H9 (cell line): ENCODE measurements at regions not wholly inside any gene's neighbourhood (a gene's known extent, or its start where the extent isn't known, plus 50 kb on each side); places are given as distances from the start of the nearest gene placed in this dataset.

Experiments
- DNase-seq: peaks from one replicate; pipeline ENCODE4 v3.0.0-alpha.2; 2017
- H2AFZ ChIP-seq: one replicate; pipeline ENCODE4 v1.6.1; 2013; ENCODE audit warnings: mild to moderate bottlenecking, low read length, control low read depth, moderate library complexity
- H2AK5ac ChIP-seq: 2 replicates; pipeline ENCODE4 v1.6.1; 2013; ENCODE audit warnings: low read length, control low read depth, mixed read lengths; ENCODE audit not compliant: insufficient read length
- H2BK120ac ChIP-seq: one replicate; pipeline ENCODE4 v1.6.1; 2013; ENCODE audit warnings: low read depth, mild to moderate bottlenecking, low read length, control low read depth, inconsistent platforms; ENCODE audit not compliant: poor library complexity, severe bottlenecking
- H2BK12ac ChIP-seq: 2 replicates; pipeline ENCODE4 v1.6.1; 2013; ENCODE audit warnings: low read length, control low read depth, mixed read lengths, low read depth; ENCODE audit not compliant: insufficient read length
- H2BK15ac ChIP-seq: 2 replicates; pipeline ENCODE4 v1.6.1; 2013; ENCODE audit warnings: low read depth, low read length, control low read depth
- H2BK20ac ChIP-seq: one replicate; pipeline ENCODE4 v1.6.1; 2013; ENCODE audit warnings: low read depth, mild to moderate bottlenecking, low read length, control low read depth, inconsistent platforms; ENCODE audit not compliant: poor library complexity, severe bottlenecking
- H2BK5ac ChIP-seq: 2 replicates; pipeline ENCODE4 v1.6.1; 2013; ENCODE audit warnings: low read length, control low read depth, mixed read lengths; ENCODE audit not compliant: insufficient read length
- H3K14ac ChIP-seq: 2 replicates; pipeline ENCODE4 v1.6.1; 2013; ENCODE audit warnings: low read length, control low read depth; ENCODE audit not compliant: insufficient read depth
- H3K18ac ChIP-seq: 2 replicates; pipeline ENCODE4 v1.6.1; 2013; ENCODE audit warnings: low read depth, mild to moderate bottlenecking, mixed read lengths, low read length, control low read depth; ENCODE audit not compliant: insufficient read length
- H3K23ac ChIP-seq: 2 replicates; pipeline ENCODE4 v1.6.1; 2013; ENCODE audit warnings: low read length, control low read depth, mixed read lengths, low read depth; ENCODE audit not compliant: insufficient read length
- H3K23me2 ChIP-seq: 2 replicates; pipeline ENCODE4 v1.6.1; 2013; ENCODE audit warnings: low read depth, mild to moderate bottlenecking, mixed read lengths, low read length, control low read depth; ENCODE audit not compliant: insufficient read length, poor library complexity, severe bottlenecking
- H3K27ac ChIP-seq: 2 replicates; pipeline ENCODE4 v1.5.1; 2013; ENCODE audit warnings: low read length, control low read depth, mixed read lengths, low read depth; ENCODE audit not compliant: insufficient read length
- H3K27me3 ChIP-seq: 2 replicates; pipeline ENCODE4 v1.6.1; 2013; ENCODE audit warnings: low read length, control low read depth, inconsistent platforms; ENCODE audit not compliant: insufficient read depth
- H3K4ac ChIP-seq: 2 replicates; pipeline ENCODE4 v1.6.1; 2013; ENCODE audit warnings: low read depth, mild to moderate bottlenecking, control low read depth, inconsistent platforms, low read length, moderate library complexity
- H3K4me1 ChIP-seq: 2 replicates; pipeline ENCODE4 v1.6.1; 2013; ENCODE audit warnings: low read length, control low read depth, inconsistent platforms; ENCODE audit not compliant: insufficient read depth
- H3K4me2 ChIP-seq: 2 replicates; pipeline ENCODE4 v1.6.1; 2013; ENCODE audit warnings: low read length, control low read depth, mixed read lengths; ENCODE audit not compliant: insufficient read length, insufficient read depth
- H3K56ac ChIP-seq: 2 replicates; pipeline ENCODE4 v1.6.1; 2013; ENCODE audit warnings: low read depth, mild to moderate bottlenecking, mixed read lengths, low read length, control low read depth; ENCODE audit not compliant: insufficient read length
- H3K79me1 ChIP-seq: 2 replicates; pipeline ENCODE4 v1.6.1; 2013; ENCODE audit warnings: low read depth, mild to moderate bottlenecking, moderate library complexity, low read length, control low read depth, inconsistent platforms; ENCODE audit not compliant: insufficient read depth, poor library complexity, severe bottlenecking
- H3K79me2 ChIP-seq: 2 replicates; pipeline ENCODE4 v1.6.1; 2013; ENCODE audit warnings: low read length, control low read depth, inconsistent platforms; ENCODE audit not compliant: insufficient read depth
- H3K9ac ChIP-seq: 2 replicates; pipeline ENCODE4 v1.6.1; 2013; ENCODE audit warnings: low read length, control low read depth, mixed read lengths; ENCODE audit not compliant: insufficient read length; ENCODE audit errors: extremely low read depth
- H3K9me3 ChIP-seq: one replicate; pipeline ENCODE4 v1.6.1; 2013; ENCODE audit warnings: low read depth, low read length, inconsistent platforms; ENCODE audit not compliant: control insufficient read depth
- H3T11ph ChIP-seq: one replicate; pipeline ENCODE4 v1.6.1; 2013; ENCODE audit warnings: mild to moderate bottlenecking, low read length, control low read depth, inconsistent platforms
- H4K20me1 ChIP-seq: one replicate; pipeline ENCODE4 v1.6.1; 2013; ENCODE audit not compliant: control insufficient read depth, insufficient read length, insufficient read depth
- H4K5ac ChIP-seq: 2 replicates; pipeline ENCODE4 v1.6.1; 2013; ENCODE audit warnings: low read depth, mild to moderate bottlenecking, mixed read lengths, low read length, control low read depth; ENCODE audit not compliant: insufficient read length
- H4K8ac ChIP-seq: replicated peaks from 2 replicates; pipeline ENCODE4 v1.6.1; 2013; ENCODE audit warnings: low read length, control low read depth, mixed read lengths, low read depth; ENCODE audit not compliant: insufficient read length
- H4K91ac ChIP-seq: 2 replicates; pipeline ENCODE4 v1.6.1; 2013; ENCODE audit warnings: low read depth, mild to moderate bottlenecking, moderate library complexity, mixed read lengths, low read length, control low read depth; ENCODE audit not compliant: insufficient read length
- H3K27ac Mint-ChIP-seq, 3 experiments: 2 replicates in 2 of 3; 3 replicates in 1 of 3; pipeline ENCODE4 v1.8.0; 2020 to 2021; ENCODE audit warnings: mixed read lengths in 3 of 3, mild to moderate bottlenecking in 1 of 3, moderate library complexity in 1 of 3
- H3K27me3 Mint-ChIP-seq: 2 replicates; pipeline ENCODE4 v1.8.0; 2021; ENCODE audit warnings: low read depth, mild to moderate bottlenecking, moderate library complexity, mixed read lengths
- H3K36me3 Mint-ChIP-seq, 3 experiments: 2 replicates in 2 of 3; 3 replicates in 1 of 3; pipeline ENCODE4 v1.8.0; 2020 to 2021; ENCODE audit warnings: low read depth in 3 of 3, mixed read lengths in 3 of 3; ENCODE audit not compliant: insufficient read depth in 1 of 3
- H3K4me1 Mint-ChIP-seq, 2 experiments: 2 replicates each; pipeline ENCODE4 v1.8.0; 2020; ENCODE audit warnings: mixed read lengths in 2 of 2
- H3K4me3 Mint-ChIP-seq, 2 experiments: 2 replicates in 1 of 2; 3 replicates in 1 of 2; pipeline ENCODE4 v1.8.0; 2020 to 2021; ENCODE audit warnings: mild to moderate bottlenecking in 2 of 2, mixed read lengths in 2 of 2, moderate library complexity in 1 of 2
- H3K9me3 Mint-ChIP-seq, 2 experiments: 2 replicates in 1 of 2; 3 replicates in 1 of 2; pipeline ENCODE4 v1.8.0; 2020; ENCODE audit warnings: mild to moderate bottlenecking in 2 of 2, mixed read lengths in 2 of 2, moderate library complexity in 1 of 2
- WGBS: extraction: QIAGEN DNeasy Blood & Tissue Kit; methylation state at CpG from one replicate; pipeline ENCODE4 v1.1.7; 2013; ENCODE audit warnings: missing lambda C conversion rate, low lambda C conversion rate, mixed read lengths; ENCODE audit not compliant: insufficient read length; ENCODE audit errors: extremely low coverage; 5-methylcytosine and 5-hydroxymethylcytosine counted together
- TF ChIP-seq, protein P1 (sequence below): fragments of 200-600 bp; sonication (generic); conservative IDR thresholded peaks from 3 replicates; pipeline ENCODE4 v1.8.0; 2021; ENCODE audit warnings: antibody characterized with exemption, mild to moderate bottlenecking

DNA sequence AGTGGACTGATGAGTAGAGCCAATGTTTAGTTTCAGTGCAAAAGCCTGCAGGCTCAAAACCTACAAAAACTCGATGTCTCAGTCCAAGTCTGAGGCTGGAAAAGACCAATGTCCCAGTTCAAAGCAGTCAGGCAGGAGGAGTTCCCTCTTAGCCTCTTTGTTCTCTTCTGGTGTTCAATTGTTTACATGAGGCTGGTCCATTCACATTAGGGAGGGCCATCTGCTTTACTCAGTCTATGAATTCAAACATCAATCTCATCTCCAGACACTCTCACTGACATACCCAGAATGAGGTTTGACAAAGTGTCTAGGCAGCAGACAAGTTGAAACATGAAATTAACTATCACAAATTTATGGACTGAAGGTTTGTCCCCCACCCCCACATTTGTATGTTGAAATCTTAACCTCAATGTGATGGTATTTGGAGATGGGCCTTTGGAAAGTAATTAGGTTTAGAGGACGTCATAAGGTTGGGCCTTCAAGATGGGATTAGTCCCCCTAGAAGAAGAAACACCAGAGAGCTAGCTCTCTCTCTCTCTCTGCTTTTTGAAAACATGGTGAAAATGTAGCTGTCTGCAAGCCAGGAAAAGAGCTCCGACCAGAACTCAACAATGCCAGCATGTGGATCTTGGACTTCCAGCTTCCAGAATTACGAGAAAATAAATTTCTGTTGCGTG is 438.5 kb upstream of the RGMA start:
- Mint-ChIP-seq H3K4me3 (no peak overlapping the region), H3K27me3 (peaks cover 5% of the 10 kb centered on the region), H3K36me3 (no peaks in the 10 kb centered on the region), H3K27ac (no peak overlapping the region), H3K4me1 (peaks cover 8 to 15% of the 10 kb centered on the region in 2 experiments), H3K9me3 (no peaks in the 10 kb centered on the region)
- no peak overlapping the region for H4K91ac ChIP-seq
- no peaks in the 10 kb centered on the region for H4K20me1 ChIP-seq
- H3K27ac ChIP-seq: no peak overlapping the region
- TF ChIP-seq, protein P1, sequence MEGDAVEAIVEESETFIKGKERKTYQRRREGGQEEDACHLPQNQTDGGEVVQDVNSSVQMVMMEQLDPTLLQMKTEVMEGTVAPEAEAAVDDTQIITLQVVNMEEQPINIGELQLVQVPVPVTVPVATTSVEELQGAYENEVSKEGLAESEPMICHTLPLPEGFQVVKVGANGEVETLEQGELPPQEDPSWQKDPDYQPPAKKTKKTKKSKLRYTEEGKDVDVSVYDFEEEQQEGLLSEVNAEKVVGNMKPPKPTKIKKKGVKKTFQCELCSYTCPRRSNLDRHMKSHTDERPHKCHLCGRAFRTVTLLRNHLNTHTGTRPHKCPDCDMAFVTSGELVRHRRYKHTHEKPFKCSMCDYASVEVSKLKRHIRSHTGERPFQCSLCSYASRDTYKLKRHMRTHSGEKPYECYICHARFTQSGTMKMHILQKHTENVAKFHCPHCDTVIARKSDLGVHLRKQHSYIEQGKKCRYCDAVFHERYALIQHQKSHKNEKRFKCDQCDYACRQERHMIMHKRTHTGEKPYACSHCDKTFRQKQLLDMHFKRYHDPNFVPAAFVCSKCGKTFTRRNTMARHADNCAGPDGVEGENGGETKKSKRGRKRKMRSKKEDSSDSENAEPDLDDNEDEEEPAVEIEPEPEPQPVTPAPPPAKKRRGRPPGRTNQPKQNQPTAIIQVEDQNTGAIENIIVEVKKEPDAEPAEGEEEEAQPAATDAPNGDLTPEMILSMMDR: no peak
- no peak overlapping the region for H3K56ac ChIP-seq
- H3K9me3 ChIP-seq: no peaks in the 10 kb centered on the region
- H3K23ac ChIP-seq: no peak overlapping the region
- no peak overlapping the region for H2BK120ac ChIP-seq
- no peak overlapping the region for H2BK20ac ChIP-seq
- H4K5ac ChIP-seq: no peak overlapping the region
- no peak overlapping the region for H3K4ac ChIP-seq
- H3K79me2 ChIP-seq: no peaks in the 10 kb centered on the region
- H3K4me1 ChIP-seq: peaks cover 3% of the 10 kb centered on the region; the same call in 1 of the 2 replicates
- no peak overlapping the region for H2AK5ac ChIP-seq
- H2AFZ ChIP-seq: no peak overlapping the region
- no peak overlapping the region for H2BK15ac ChIP-seq
- no peak overlapping the region for H2BK12ac ChIP-seq
- no CpG with 5 or more reads among the region's 5 CpGs for WGBS
- no peak overlapping the region for H3K9ac ChIP-seq
- no peaks in the 10 kb centered on the region for H3K27me3 ChIP-seq
- H2BK5ac ChIP-seq: no peak overlapping the region
- H3K23me2 ChIP-seq: no peaks in the 10 kb centered on the region
- H4K8ac ChIP-seq: no peak overlapping the region
- H3T11ph ChIP-seq: no peak overlapping the region
- no peak overlapping the region for H3K14ac ChIP-seq
- H3K79me1 ChIP-seq: no peaks in the 10 kb centered on the region
- DNase-seq: no peak
- no peak overlapping the region for H3K18ac ChIP-seq
- H3K4me2 ChIP-seq: no peak overlapping the region
